ENCODE measurements at regions not wholly inside any gene's neighbourhood (a gene's known extent, or its start where the extent isn't known, plus 50 kb on each side); places are given as distances from the start of the nearest gene placed in this dataset.
"Not testable (repeated sequence)": the region's sequence is repeated elsewhere in the genome, so short reads cannot be mapped to it uniquely, and the experiment has no call there.

GRCh38 chr4:137421796-137422195, 110.5 kb downstream of the PCDH18 start:
- Histone ChIP-seq H3K9ac (ENCODE audit: low read depth in 2 of 2, low read length in 2 of 2) (no peak overlapping the region), H3K4me1 (no peaks in the 10 kb centered on the region), H3K27ac (no peak overlapping the region), H3K4me3 (no peak overlapping the region), H3K27me3 (no peaks in the 10 kb centered on the region), H3K9me3 (no peaks in the 10 kb centered on the region), H3K36me3 (no peaks in the 10 kb centered on the region)
- DNase-seq = no peak
- TF ChIP-seq CTCF (IDR thresholded peaks at IDR 0.05) = no peak
- intact Hi-C loops (cut with DNase I) = no loop called here

- no peak for TF ChIP-seq CTCF (IDR thresholded peaks at IDR 0.05)
- intact Hi-C loops (cut with DNase I) = no loop called here
- Histone ChIP-seq H3K4me3 (no peak overlapping the region), H3K9me3 (no peaks in the 10 kb centered on the region), H3K4me1 (no peaks in the 10 kb centered on the region), H3K36me3 (no peaks in the 10 kb centered on the region), H3K9ac (ENCODE audit: low read depth in 2 of 2, low read length in 2 of 2) (no peak overlapping the region), H3K27ac (no peak overlapping the region), H3K27me3 (no peaks in the 10 kb centered on the region)
- no peak for DNase-seq
These were observed 111.3 kb downstream of the PCDH18 start for GRCh38 chr4:137420901-137421396.

GRCh38 chr4:137417676-137418075, 114.6 kb downstream of the PCDH18 start:
- Histone ChIP-seq H3K4me1 (no peaks in the 10 kb centered on the region), H3K4me3 (no peak overlapping the region), H3K9ac (ENCODE audit: low read depth in 2 of 2, low read length in 2 of 2) (no peak overlapping the region), H3K27me3 (no peaks in the 10 kb centered on the region), H3K36me3 (no peaks in the 10 kb centered on the region), H3K9me3 (no peaks in the 10 kb centered on the region), H3K27ac (no peak overlapping the region)
- intact Hi-C loops (cut with DNase I) = no loop called here
- TF ChIP-seq CTCF (IDR thresholded peaks at IDR 0.05) = no peak
- no peak for DNase-seq

GRCh38 chr4:137414802-137415201, 117.5 kb downstream of the PCDH18 start:
- Histone ChIP-seq H3K9ac (ENCODE audit: low read depth in 2 of 2, low read length in 2 of 2) (no peak overlapping the region), H3K27ac (no peak overlapping the region), H3K9me3 (no peaks in the 10 kb centered on the region), H3K4me1 (no peaks in the 10 kb centered on the region), H3K4me3 (no peak overlapping the region), H3K36me3 (no peaks in the 10 kb centered on the region), H3K27me3 (no peaks in the 10 kb centered on the region)
- no peak for TF ChIP-seq CTCF (IDR thresholded peaks at IDR 0.05)
- DNase-seq = no peak
- intact Hi-C loops (cut with DNase I) = no loop called here

- no peak overlapping the region for H3K9ac ChIP-seq (ENCODE audit: low read depth in 2 of 2, low read length in 2 of 2)
- no peak for TF ChIP-seq CTCF (IDR thresholded peaks at IDR 0.05)
- H3K9me3 ChIP-seq = no peaks in the 10 kb centered on the region
- H3K4me3 ChIP-seq = no peak overlapping the region
- DNase-seq = no peak
- H3K36me3 ChIP-seq = no peaks in the 10 kb centered on the region
- intact Hi-C loops (cut with DNase I) = no loop called here
- H3K27me3 ChIP-seq = no peaks in the 10 kb centered on the region
- H3K27ac ChIP-seq = no peak overlapping the region
- no peaks in the 10 kb centered on the region for H3K4me1 ChIP-seq
These were observed 123.6 kb downstream of the PCDH18 start for GRCh38 chr4:137408527-137409177.

- H3K4me3 ChIP-seq; DNase-seq; intact Hi-C loops (cut with DNase I); H3K9me3 ChIP-seq; H3K27me3 ChIP-seq; H3K27ac ChIP-seq; H3K9ac ChIP-seq (ENCODE audit: low read depth in 2 of 2, low read length in 2 of 2); H3K4me1 ChIP-seq; H3K36me3 ChIP-seq: not testable (repeated sequence)
These were observed 126.5 kb downstream of the PCDH18 start for GRCh38 chr4:137405833-137406232.

All from colonic mucosa (tissue), 4 donors.